ENCODE measurements at regions not wholly inside any gene's neighbourhood (a gene's known extent, or its start where the extent isn't known, plus 50 kb on each side); places are given as distances from the start of the nearest gene placed in this dataset.

- H3K27ac ChIP-seq (ENCODE audit: low read depth, low read length) = no peak overlapping the region
- peaks cover 0 to 4% (median 3%) of the 10 kb centered on the region in 5 donors for H3K27me3 ChIP-seq (ENCODE audit: control insufficient read depth in 5 of 5, insufficient read depth in 4 of 5, low read length in 5 of 5)
- peaks cover 0 to 2% (median 0%) of the 10 kb centered on the region in 5 donors for H3K4me1 ChIP-seq (ENCODE audit: control insufficient read depth in 5 of 5, insufficient read depth in 5 of 5, low read length in 5 of 5)
- no peaks in the 10 kb centered on the region for H3K36me3 ChIP-seq (ENCODE audit: control insufficient read depth in 5 of 5, insufficient read depth in 5 of 5, low read length in 5 of 5)
- peaks cover 0 to 6% (median 0%) of the 10 kb centered on the region in 5 donors for H3K9me3 ChIP-seq (ENCODE audit: control insufficient read depth in 5 of 5, low read length in 5 of 5)
- H3K4me3 ChIP-seq (ENCODE audit: low read depth in 1 of 5, low read length in 5 of 5) = no peak overlapping the region
- no peak overlapping the region for H3K9ac ChIP-seq (ENCODE audit: low read length in 5 of 5)
Measured at GRCh38 chr4:8796096-8796495, 75.5 kb downstream of the HMX1 start.

GRCh38 chr4:8795140-8795539 lies 76.5 kb downstream of the HMX1 start:
- peaks cover 0 to 6% (median 0%) of the 10 kb centered on the region in 5 donors for H3K9me3 ChIP-seq (ENCODE audit: control insufficient read depth in 5 of 5, low read length in 5 of 5)
- H3K36me3 ChIP-seq (ENCODE audit: control insufficient read depth in 5 of 5, insufficient read depth in 5 of 5, low read length in 5 of 5) = no peaks in the 10 kb centered on the region
- no peak overlapping the region for H3K9ac ChIP-seq (ENCODE audit: low read length in 5 of 5)
- H3K27me3 ChIP-seq (ENCODE audit: control insufficient read depth in 5 of 5, insufficient read depth in 4 of 5, low read length in 5 of 5) = peaks cover 0 to 8% (median 5%) of the 10 kb centered on the region in 5 donors
- H3K27ac ChIP-seq (ENCODE audit: low read depth, low read length) = no peak overlapping the region
- peaks cover 0 to 2% (median 0%) of the 10 kb centered on the region in 5 donors for H3K4me1 ChIP-seq (ENCODE audit: control insufficient read depth in 5 of 5, insufficient read depth in 5 of 5, low read length in 5 of 5)
- H3K4me3 ChIP-seq (ENCODE audit: low read depth in 1 of 5, low read length in 5 of 5) = no peak overlapping the region

GRCh38 chr4:8794491-8794890 lies 77.1 kb downstream of the HMX1 start:
- Histone ChIP-seq H3K27me3 (ENCODE audit: control insufficient read depth in 5 of 5, insufficient read depth in 4 of 5, low read length in 5 of 5) (peaks cover 0 to 14% (median 6%) of the 10 kb centered on the region in 5 donors), H3K36me3 (ENCODE audit: control insufficient read depth in 5 of 5, insufficient read depth in 5 of 5, low read length in 5 of 5) (no peaks in the 10 kb centered on the region), H3K4me1 (ENCODE audit: control insufficient read depth in 5 of 5, insufficient read depth in 5 of 5, low read length in 5 of 5) (peaks cover 0 to 2% (median 0%) of the 10 kb centered on the region in 5 donors), H3K27ac (ENCODE audit: low read depth, low read length) (no peak overlapping the region), H3K4me3 (ENCODE audit: low read depth in 1 of 5, low read length in 5 of 5) (no peak overlapping the region), H3K9me3 (ENCODE audit: control insufficient read depth in 5 of 5, low read length in 5 of 5) (peaks cover 0 to 6% (median 0%) of the 10 kb centered on the region in 5 donors), H3K9ac (ENCODE audit: low read length in 5 of 5) (no peak overlapping the region)

- Histone ChIP-seq H3K4me3 (ENCODE audit: low read depth in 1 of 5, low read length in 5 of 5) (no peak overlapping the region), H3K4me1 (ENCODE audit: control insufficient read depth in 5 of 5, insufficient read depth in 5 of 5, low read length in 5 of 5) (peaks cover 0 to 2% (median 0%) of the 10 kb centered on the region in 5 donors), H3K27ac (ENCODE audit: low read depth, low read length) (no peak overlapping the region), H3K9me3 (ENCODE audit: control insufficient read depth in 5 of 5, low read length in 5 of 5) (peaks cover 0 to 6% (median 0%) of the 10 kb centered on the region in 5 donors), H3K36me3 (ENCODE audit: control insufficient read depth in 5 of 5, insufficient read depth in 5 of 5, low read length in 5 of 5) (no peaks in the 10 kb centered on the region), H3K9ac (ENCODE audit: low read length in 5 of 5) (no peak overlapping the region), H3K27me3 (ENCODE audit: control insufficient read depth in 5 of 5, insufficient read depth in 4 of 5, low read length in 5 of 5) (peaks cover 0 to 14% (median 8%) of the 10 kb centered on the region in 5 donors)
Measured at GRCh38 chr4:8793571-8794160, 78.0 kb downstream of the HMX1 start.

GRCh38 chr4:8792491-8792890 lies 79.1 kb downstream of the HMX1 start:
- no peak overlapping the region for H3K9ac ChIP-seq (ENCODE audit: low read length in 5 of 5)
- H3K4me1 ChIP-seq (ENCODE audit: control insufficient read depth in 5 of 5, insufficient read depth in 5 of 5, low read length in 5 of 5) = peaks cover 0 to 2% (median 0%) of the 10 kb centered on the region in 5 donors
- H3K36me3 ChIP-seq (ENCODE audit: control insufficient read depth in 5 of 5, insufficient read depth in 5 of 5, low read length in 5 of 5) = no peaks in the 10 kb centered on the region
- no peak overlapping the region for H3K27ac ChIP-seq (ENCODE audit: low read depth, low read length)
- H3K4me3 ChIP-seq (ENCODE audit: low read depth in 1 of 5, low read length in 5 of 5) = no peak overlapping the region
- H3K9me3 ChIP-seq (ENCODE audit: control insufficient read depth in 5 of 5, low read length in 5 of 5) = peaks cover 0 to 6% (median 0%) of the 10 kb centered on the region in 5 donors
- H3K27me3 ChIP-seq (ENCODE audit: control insufficient read depth in 5 of 5, insufficient read depth in 4 of 5, low read length in 5 of 5) = peaks cover 0 to 17% (median 8%) of the 10 kb centered on the region in 5 donors

- Histone ChIP-seq H3K9ac (ENCODE audit: low read length in 5 of 5) (no peak overlapping the region), H3K27me3 (ENCODE audit: control insufficient read depth in 5 of 5, insufficient read depth in 4 of 5, low read length in 5 of 5) (peaks cover 0 to 21% (median 8%) of the 10 kb centered on the region in 5 donors), H3K36me3 (ENCODE audit: control insufficient read depth in 5 of 5, insufficient read depth in 5 of 5, low read length in 5 of 5) (no peaks in the 10 kb centered on the region), H3K4me1 (ENCODE audit: control insufficient read depth in 5 of 5, insufficient read depth in 5 of 5, low read length in 5 of 5) (peaks cover 0 to 2% (median 0%) of the 10 kb centered on the region in 5 donors), H3K27ac (ENCODE audit: low read depth, low read length) (no peak overlapping the region), H3K4me3 (ENCODE audit: low read depth in 1 of 5, low read length in 5 of 5) (no peak overlapping the region), H3K9me3 (ENCODE audit: control insufficient read depth in 5 of 5, low read length in 5 of 5) (peaks cover 0 to 6% (median 0%) of the 10 kb centered on the region in 5 donors)
Measured at GRCh38 chr4:8791609-8792008, 80.0 kb downstream of the HMX1 start.

GRCh38 chr4:8790749-8791148 lies 80.9 kb downstream of the HMX1 start:
- H3K4me3 ChIP-seq (ENCODE audit: low read depth in 1 of 5, low read length in 5 of 5) = no peak overlapping the region
- peaks cover 0 to 2% (median 0%) of the 10 kb centered on the region in 5 donors for H3K4me1 ChIP-seq (ENCODE audit: control insufficient read depth in 5 of 5, insufficient read depth in 5 of 5, low read length in 5 of 5)
- no peaks in the 10 kb centered on the region for H3K36me3 ChIP-seq (ENCODE audit: control insufficient read depth in 5 of 5, insufficient read depth in 5 of 5, low read length in 5 of 5)
- peaks cover 0 to 24% (median 12%) of the 10 kb centered on the region in 5 donors for H3K27me3 ChIP-seq (ENCODE audit: control insufficient read depth in 5 of 5, insufficient read depth in 4 of 5, low read length in 5 of 5)
- peaks cover 0 to 6% (median 0%) of the 10 kb centered on the region in 5 donors for H3K9me3 ChIP-seq (ENCODE audit: control insufficient read depth in 5 of 5, low read length in 5 of 5)
- H3K9ac ChIP-seq (ENCODE audit: low read length in 5 of 5) = no peak overlapping the region
- H3K27ac ChIP-seq (ENCODE audit: low read depth, low read length) = no peak overlapping the region

- H3K4me3 ChIP-seq (ENCODE audit: low read depth in 1 of 5, low read length in 5 of 5) = no peak overlapping the region
- H3K27ac ChIP-seq (ENCODE audit: low read depth, low read length) = no peak overlapping the region
- H3K4me1 ChIP-seq (ENCODE audit: control insufficient read depth in 5 of 5, insufficient read depth in 5 of 5, low read length in 5 of 5) = peaks cover 0 to 2% (median 0%) of the 10 kb centered on the region in 5 donors
- H3K27me3 ChIP-seq (ENCODE audit: control insufficient read depth in 5 of 5, insufficient read depth in 4 of 5, low read length in 5 of 5) = peaks cover 3 to 26% (median 15%) of the 10 kb centered on the region in 5 donors
- H3K36me3 ChIP-seq (ENCODE audit: control insufficient read depth in 5 of 5, insufficient read depth in 5 of 5, low read length in 5 of 5) = no peaks in the 10 kb centered on the region
- peaks cover 0 to 6% (median 0%) of the 10 kb centered on the region in 5 donors for H3K9me3 ChIP-seq (ENCODE audit: control insufficient read depth in 5 of 5, low read length in 5 of 5)
- no peak overlapping the region for H3K9ac ChIP-seq (ENCODE audit: low read length in 5 of 5)
Measured at GRCh38 chr4:8788174-8788573, 83.5 kb downstream of the HMX1 start.

- no peaks in the 10 kb centered on the region for H3K9me3 ChIP-seq (ENCODE audit: control insufficient read depth in 5 of 5, low read length in 5 of 5)
- H3K36me3 ChIP-seq (ENCODE audit: control insufficient read depth in 5 of 5, insufficient read depth in 5 of 5, low read length in 5 of 5) = no peaks in the 10 kb centered on the region
- no peak overlapping the region for H3K4me3 ChIP-seq (ENCODE audit: low read depth in 1 of 5, low read length in 5 of 5)
- H3K27ac ChIP-seq (ENCODE audit: low read depth, low read length) = no peak overlapping the region
- peaks cover 6 to 26% (median 16%) of the 10 kb centered on the region in 5 donors for H3K27me3 ChIP-seq (ENCODE audit: control insufficient read depth in 5 of 5, insufficient read depth in 4 of 5, low read length in 5 of 5)
- H3K9ac ChIP-seq (ENCODE audit: low read length in 5 of 5) = no peak overlapping the region
- H3K4me1 ChIP-seq (ENCODE audit: control insufficient read depth in 5 of 5, insufficient read depth in 5 of 5, low read length in 5 of 5) = no peaks in the 10 kb centered on the region
Measured at GRCh38 chr4:8786166-8786565, 85.5 kb downstream of the HMX1 start.

- H3K4me1 ChIP-seq (ENCODE audit: control insufficient read depth in 5 of 5, insufficient read depth in 5 of 5, low read length in 5 of 5) = no peaks in the 10 kb centered on the region
- no peak overlapping the region for H3K27ac ChIP-seq (ENCODE audit: low read depth, low read length)
- H3K9ac ChIP-seq (ENCODE audit: low read length in 5 of 5) = no peak overlapping the region
- no peaks in the 10 kb centered on the region for H3K9me3 ChIP-seq (ENCODE audit: control insufficient read depth in 5 of 5, low read length in 5 of 5)
- peaks cover 6 to 24% (median 14%) of the 10 kb centered on the region in 5 donors for H3K27me3 ChIP-seq (ENCODE audit: control insufficient read depth in 5 of 5, insufficient read depth in 4 of 5, low read length in 5 of 5)
- H3K36me3 ChIP-seq (ENCODE audit: control insufficient read depth in 5 of 5, insufficient read depth in 5 of 5, low read length in 5 of 5) = no peaks in the 10 kb centered on the region
- no peak overlapping the region for H3K4me3 ChIP-seq (ENCODE audit: low read depth in 1 of 5, low read length in 5 of 5)
Measured at GRCh38 chr4:8785656-8786142, 85.9 kb downstream of the HMX1 start.
